Peyer's patch (tissue), 4 donors: ENCODE measurements at regions not wholly inside any gene's neighbourhood (a gene's known extent, or its start where the extent isn't known, plus 50 kb on each side); places are given as distances from the start of the nearest gene placed in this dataset.

Experiments used
- DNase-seq, 3 donors: peaks; one replicate each; pipeline ENCODE4 v3.0.0-alpha.2; 2017 to 2019
- H3K27ac ChIP-seq, 4 donors: fragments of 200-600 bp; sonication (generic); one replicate each; pipeline ENCODE4 v1.5.1; 2016 to 2019
- H3K27me3 ChIP-seq, 2 donors: fragments of 200-600 bp; sonication (generic); one replicate each; pipeline ENCODE4 v1.5.1; 2019
- H3K36me3 ChIP-seq, 3 donors: fragments of 200-600 bp; sonication (generic); one replicate each; pipeline ENCODE4 v1.5.1; 2016 to 2019
- H3K4me1 ChIP-seq, 4 donors: fragments of 200-600 bp; sonication (generic); one replicate each; pipeline ENCODE4 v1.5.1; 2016 to 2019
- H3K4me3 ChIP-seq, 4 donors: fragments of 200-600 bp; sonication (generic); 1 replicate in 3 of 4; 2 replicates in 1 of 4; pipeline ENCODE4 v1.5.1; 2016 to 2019; ENCODE audit warnings: mild to moderate bottlenecking in 1 of 4
- H3K9me3 ChIP-seq, 4 donors: fragments of 200-600 bp; sonication (generic); one replicate each; pipeline ENCODE4 v1.5.1; 2016 to 2019; ENCODE audit warnings: mild to moderate bottlenecking in 1 of 4
- POLR2A ChIP-seq, 2 donors: fragments of 450-650 bp; IDR thresholded peaks; one replicate each; pipeline ENCODE4 v1.5.1; 2017; ENCODE audit warnings: antibody characterized with exemption in 2 of 2, mild to moderate bottlenecking in 2 of 2, moderate library complexity in 2 of 2
- TF ChIP-seq, protein P1 (sequence below), 6 experiments: fragments of 450-650 bp in 4 of 6; fragments of 200-600 bp in 2 of 6; sonication (generic) in 1 of 6; IDR thresholded peaks; one replicate each; pipeline ENCODE4 v1.5.1; 2017 to 2019; ENCODE audit warnings: antibody characterized with exemption in 6 of 6, mild to moderate bottlenecking in 3 of 6, moderate library complexity in 1 of 6

DNA sequence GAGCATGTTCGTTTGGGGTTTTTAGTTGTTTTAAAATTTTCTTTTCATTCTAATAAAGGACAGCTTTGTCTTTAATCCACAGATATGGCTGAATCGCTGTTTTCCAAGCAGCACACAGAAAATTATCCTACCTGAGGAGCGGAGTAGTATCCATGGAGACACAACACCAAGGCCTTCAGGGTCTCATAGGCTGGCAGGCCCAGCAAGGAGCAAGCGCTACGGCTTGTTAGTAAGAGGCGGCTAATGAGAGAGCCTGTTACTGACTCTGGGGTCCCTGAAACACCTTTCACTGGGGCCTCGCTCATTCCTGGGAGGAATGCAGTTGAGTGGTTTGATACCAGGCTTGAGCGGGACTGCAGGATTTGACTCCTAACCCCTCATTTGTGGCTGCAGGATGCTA lies 303.8 kb upstream of the CDH4 start:
- DNase-seq: no peak
- no peak overlapping the region for H3K27ac ChIP-seq
- H3K4me3 ChIP-seq: no peak overlapping the region
- TF ChIP-seq POLR2A (IDR thresholded peaks at IDR 0.05): no peak
- TF ChIP-seq, protein P1, sequence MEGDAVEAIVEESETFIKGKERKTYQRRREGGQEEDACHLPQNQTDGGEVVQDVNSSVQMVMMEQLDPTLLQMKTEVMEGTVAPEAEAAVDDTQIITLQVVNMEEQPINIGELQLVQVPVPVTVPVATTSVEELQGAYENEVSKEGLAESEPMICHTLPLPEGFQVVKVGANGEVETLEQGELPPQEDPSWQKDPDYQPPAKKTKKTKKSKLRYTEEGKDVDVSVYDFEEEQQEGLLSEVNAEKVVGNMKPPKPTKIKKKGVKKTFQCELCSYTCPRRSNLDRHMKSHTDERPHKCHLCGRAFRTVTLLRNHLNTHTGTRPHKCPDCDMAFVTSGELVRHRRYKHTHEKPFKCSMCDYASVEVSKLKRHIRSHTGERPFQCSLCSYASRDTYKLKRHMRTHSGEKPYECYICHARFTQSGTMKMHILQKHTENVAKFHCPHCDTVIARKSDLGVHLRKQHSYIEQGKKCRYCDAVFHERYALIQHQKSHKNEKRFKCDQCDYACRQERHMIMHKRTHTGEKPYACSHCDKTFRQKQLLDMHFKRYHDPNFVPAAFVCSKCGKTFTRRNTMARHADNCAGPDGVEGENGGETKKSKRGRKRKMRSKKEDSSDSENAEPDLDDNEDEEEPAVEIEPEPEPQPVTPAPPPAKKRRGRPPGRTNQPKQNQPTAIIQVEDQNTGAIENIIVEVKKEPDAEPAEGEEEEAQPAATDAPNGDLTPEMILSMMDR (IDR thresholded peaks at IDR 0.05): no peak
- no peaks in the 10 kb centered on the region for H3K36me3 ChIP-seq
- H3K9me3 ChIP-seq: no peaks in the 10 kb centered on the region
- H3K4me1 ChIP-seq: no peaks in the 10 kb centered on the region
- H3K27me3 ChIP-seq: no peaks in the 10 kb centered on the region

DNA sequence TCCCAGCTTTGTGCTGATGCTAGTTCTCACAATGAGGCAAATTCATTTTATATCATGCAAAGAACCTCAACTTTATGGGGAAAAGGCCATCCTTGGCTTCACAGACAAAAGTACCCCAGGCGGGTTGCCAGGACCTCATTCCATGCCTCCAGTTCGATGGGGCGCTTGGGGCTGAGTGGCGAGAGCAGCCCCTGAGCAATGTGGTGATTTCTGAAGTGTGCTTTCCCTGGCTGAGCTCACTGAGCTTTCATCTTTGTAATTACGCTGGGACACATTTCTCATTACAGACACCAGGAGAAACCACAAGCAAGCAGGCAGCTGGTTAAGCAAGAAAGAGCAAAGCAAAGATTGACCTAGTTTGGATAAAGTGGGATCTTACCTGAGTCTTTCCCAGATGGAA lies 301.5 kb upstream of the CDH4 start:
- Histone ChIP-seq H3K27ac (no peak overlapping the region), H3K27me3 (no peaks in the 10 kb centered on the region), H3K36me3 (no peaks in the 10 kb centered on the region), H3K9me3 (peaks cover 0 to 5% (median 0%) of the 10 kb centered on the region in 4 donors), H3K4me1 (no peaks in the 10 kb centered on the region), H3K4me3 (no peak overlapping the region)
- no peak for DNase-seq
- TF ChIP-seq POLR2A (IDR thresholded peaks at IDR 0.05): no peak
- TF ChIP-seq, protein P1 (IDR thresholded peaks at IDR 0.05): no peak

DNA sequence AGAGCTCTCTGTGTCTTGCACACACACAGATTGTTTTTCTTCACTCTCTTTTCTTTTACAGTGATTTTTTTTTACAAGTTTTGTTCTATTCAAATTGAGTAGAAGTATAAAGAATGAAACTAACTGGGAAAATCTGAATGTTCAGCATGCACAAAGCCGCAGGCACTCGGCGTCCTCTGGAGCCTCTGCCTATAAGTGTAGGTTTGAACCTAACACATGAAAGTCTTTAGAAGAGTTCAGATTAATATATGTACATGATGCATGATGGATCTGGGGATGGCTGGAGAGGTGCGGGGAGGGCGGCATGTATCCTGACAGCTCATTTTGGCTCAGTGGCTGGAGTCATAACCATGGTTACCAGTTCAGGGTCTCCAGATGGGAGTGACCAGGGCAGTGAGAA lies 301.1 kb upstream of the CDH4 start:
- Histone ChIP-seq H3K4me3 (no peak overlapping the region), H3K36me3 (no peaks in the 10 kb centered on the region), H3K9me3 (peaks cover 0 to 5% (median 0%) of the 10 kb centered on the region in 4 donors), H3K27ac (no peak overlapping the region), H3K27me3 (no peaks in the 10 kb centered on the region), H3K4me1 (no peaks in the 10 kb centered on the region)
- TF ChIP-seq, protein P1 (IDR thresholded peaks at IDR 0.05): no peak
- no peak for TF ChIP-seq POLR2A (IDR thresholded peaks at IDR 0.05)
- DNase-seq: no peak

DNA sequence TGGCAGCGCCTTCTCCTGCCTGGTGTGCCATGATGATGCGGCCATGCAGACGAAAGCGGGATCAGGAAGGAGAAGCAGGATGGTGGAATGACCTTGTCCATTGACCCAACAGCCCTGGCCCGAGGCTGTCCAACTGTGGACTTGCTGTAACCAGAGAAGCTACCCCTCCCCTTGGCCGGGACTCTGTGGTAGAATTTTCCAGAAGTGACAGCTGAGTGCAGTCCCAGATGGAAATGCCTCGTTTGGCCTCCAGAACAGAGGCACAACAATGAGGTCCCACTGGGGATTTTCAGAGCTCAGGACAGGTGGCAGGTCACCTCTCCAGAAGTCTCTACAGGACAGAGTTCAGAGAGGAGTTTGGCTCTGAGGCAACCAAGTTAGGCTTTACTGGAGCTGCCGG lies 299.2 kb upstream of the CDH4 start:
- Histone ChIP-seq H3K4me3 (no peak overlapping the region), H3K36me3 (no peaks in the 10 kb centered on the region), H3K4me1 (no peaks in the 10 kb centered on the region), H3K27me3 (no peaks in the 10 kb centered on the region), H3K9me3 (peaks cover 0 to 5% (median 0%) of the 10 kb centered on the region in 4 donors), H3K27ac (no peak overlapping the region)
- TF ChIP-seq POLR2A (IDR thresholded peaks at IDR 0.05): no peak
- TF ChIP-seq, protein P1 (IDR thresholded peaks at IDR 0.05): no peak
- no peak for DNase-seq

DNA sequence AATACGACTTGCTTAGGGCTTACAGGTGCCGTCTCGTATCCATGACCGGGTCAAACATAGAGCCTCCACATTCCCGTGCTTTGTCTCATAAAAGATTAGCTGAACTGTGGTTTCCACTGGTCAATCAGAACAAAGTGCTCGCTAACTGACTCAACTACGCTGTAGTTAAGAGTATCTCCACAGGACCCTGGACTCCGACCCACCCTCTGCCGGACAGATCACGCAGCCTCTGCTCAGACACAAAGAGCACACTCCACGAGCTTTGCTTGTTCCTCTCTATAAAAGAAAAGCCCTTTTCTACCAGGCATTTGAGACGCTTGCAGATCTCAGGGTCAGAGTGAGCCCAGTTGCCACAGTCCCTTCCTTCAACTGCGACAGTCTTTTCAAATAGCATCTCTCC lies 298.7 kb upstream of the CDH4 start:
- no peak overlapping the region for H3K4me3 ChIP-seq
- H3K27me3 ChIP-seq: no peaks in the 10 kb centered on the region
- no peaks in the 10 kb centered on the region for H3K4me1 ChIP-seq
- no peaks in the 10 kb centered on the region for H3K36me3 ChIP-seq
- DNase-seq: no peak
- TF ChIP-seq POLR2A (IDR thresholded peaks at IDR 0.05): no peak
- TF ChIP-seq, protein P1 (IDR thresholded peaks at IDR 0.05): no peak
- no peak overlapping the region for H3K27ac ChIP-seq
- H3K9me3 ChIP-seq: peaks cover 0 to 5% (median 0%) of the 10 kb centered on the region in 4 donors

DNA sequence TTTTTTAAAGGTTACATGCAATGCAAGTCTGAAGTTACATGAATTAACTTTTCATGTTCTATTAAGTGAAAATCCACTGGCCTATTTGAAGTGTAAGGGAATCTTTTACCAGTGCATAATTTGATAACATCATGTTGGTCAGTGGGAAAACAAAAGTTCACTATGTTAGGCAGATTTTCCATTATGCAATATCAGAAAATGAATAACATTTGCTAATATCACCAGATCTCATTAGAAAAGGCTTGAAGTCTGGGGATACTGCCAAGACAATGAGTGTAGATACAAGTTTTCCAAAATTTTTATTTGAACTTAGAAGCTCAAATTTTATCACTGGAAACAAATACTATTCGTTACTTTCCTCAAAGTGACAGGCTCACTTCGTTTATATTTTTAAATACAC lies 296.4 kb upstream of the CDH4 start:
- Histone ChIP-seq H3K27ac (no peak overlapping the region), H3K4me3 (no peak overlapping the region), H3K36me3 (no peaks in the 10 kb centered on the region), H3K27me3 (no peaks in the 10 kb centered on the region), H3K9me3 (peaks cover 0 to 5% (median 0%) of the 10 kb centered on the region in 4 donors), H3K4me1 (no peaks in the 10 kb centered on the region)
- DNase-seq: no peak
- TF ChIP-seq, protein P1 (IDR thresholded peaks at IDR 0.05): no peak
- TF ChIP-seq POLR2A (IDR thresholded peaks at IDR 0.05): no peak
